GM12873 (cell line): ENCODE measurements at regions not wholly inside any gene's neighbourhood (a gene's known extent, or its start where the extent isn't known, plus 50 kb on each side); places are given as distances from the start of the nearest gene placed in this dataset.

Experiments
- TF ChIP-seq, protein P1 (sequence below): IDR thresholded peaks from 2 replicates; pipeline ENCODE4 v1.5.1; 2012; ENCODE audit warnings: low read depth, mild to moderate bottlenecking, moderate library complexity, low read length, control low read depth; ENCODE audit not compliant: insufficient read depth; ENCODE audit errors: missing control alignments

DNA sequence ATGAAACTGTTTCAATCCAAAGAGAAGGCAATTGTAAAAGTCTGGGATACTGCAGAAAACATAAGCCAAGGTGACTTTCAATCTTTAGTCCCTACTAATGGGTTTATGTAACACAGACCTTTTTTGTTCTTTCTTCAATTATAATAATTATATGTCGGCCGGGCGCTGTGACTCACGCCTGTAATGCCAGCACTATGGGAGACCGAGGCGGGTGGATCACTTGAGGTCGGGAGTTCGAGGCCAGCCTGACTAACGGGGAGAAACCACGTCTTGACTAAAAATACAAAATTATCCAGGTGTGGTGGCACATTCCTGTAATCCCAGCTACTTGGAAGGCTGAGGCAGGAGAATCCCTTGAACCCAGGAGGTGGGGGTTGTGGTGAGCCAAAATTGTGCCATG is 489.8 kb upstream of the CTSO start:
- TF ChIP-seq, protein P1, sequence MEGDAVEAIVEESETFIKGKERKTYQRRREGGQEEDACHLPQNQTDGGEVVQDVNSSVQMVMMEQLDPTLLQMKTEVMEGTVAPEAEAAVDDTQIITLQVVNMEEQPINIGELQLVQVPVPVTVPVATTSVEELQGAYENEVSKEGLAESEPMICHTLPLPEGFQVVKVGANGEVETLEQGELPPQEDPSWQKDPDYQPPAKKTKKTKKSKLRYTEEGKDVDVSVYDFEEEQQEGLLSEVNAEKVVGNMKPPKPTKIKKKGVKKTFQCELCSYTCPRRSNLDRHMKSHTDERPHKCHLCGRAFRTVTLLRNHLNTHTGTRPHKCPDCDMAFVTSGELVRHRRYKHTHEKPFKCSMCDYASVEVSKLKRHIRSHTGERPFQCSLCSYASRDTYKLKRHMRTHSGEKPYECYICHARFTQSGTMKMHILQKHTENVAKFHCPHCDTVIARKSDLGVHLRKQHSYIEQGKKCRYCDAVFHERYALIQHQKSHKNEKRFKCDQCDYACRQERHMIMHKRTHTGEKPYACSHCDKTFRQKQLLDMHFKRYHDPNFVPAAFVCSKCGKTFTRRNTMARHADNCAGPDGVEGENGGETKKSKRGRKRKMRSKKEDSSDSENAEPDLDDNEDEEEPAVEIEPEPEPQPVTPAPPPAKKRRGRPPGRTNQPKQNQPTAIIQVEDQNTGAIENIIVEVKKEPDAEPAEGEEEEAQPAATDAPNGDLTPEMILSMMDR = no peak

DNA sequence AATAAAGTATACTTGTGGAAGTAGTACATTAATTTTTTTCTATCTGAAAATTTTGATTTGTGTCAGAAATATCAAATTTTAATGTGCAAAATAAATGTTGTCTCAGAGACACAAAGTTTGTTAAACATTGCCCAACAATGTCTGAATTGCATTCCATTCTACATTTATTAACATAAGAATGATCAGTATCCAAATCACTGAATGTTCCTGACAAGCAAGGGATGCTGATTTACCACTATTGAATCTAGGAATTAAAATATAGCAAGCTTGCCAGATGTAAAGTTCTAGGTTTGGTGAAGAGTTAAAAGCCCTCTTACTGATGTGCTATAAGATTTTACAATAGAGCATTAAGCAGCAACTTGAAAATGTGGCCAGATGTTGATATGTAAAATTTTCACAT is 489.2 kb upstream of the CTSO start:
- TF ChIP-seq, protein P1 = no peak

GRCh38 chr4:156439576-156440200 is 486.0 kb upstream of the CTSO start:
- TF ChIP-seq, protein P1 = no peak

- TF ChIP-seq, protein P1 = no peak
These were observed 484.0 kb upstream of the CTSO start for GRCh38 chr4:156437666-156438065.

DNA sequence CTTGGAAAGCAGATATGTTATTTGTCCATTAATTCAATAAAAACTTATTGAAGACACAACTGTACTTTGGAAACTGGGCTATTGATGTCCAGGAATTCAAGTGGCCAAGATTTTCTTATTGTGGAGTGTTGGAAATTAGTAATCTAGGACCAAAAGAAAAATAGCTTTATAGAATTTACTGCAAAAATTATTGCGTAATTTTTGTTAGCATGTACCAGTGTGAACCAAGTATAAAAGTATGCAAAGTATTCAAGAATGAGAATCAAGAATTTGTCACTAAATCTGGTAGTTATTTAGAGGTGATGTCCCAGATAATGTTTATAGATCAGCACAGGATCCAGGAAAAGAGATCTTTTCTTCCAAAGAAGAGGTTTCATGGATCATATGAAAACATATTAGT is 468.9 kb upstream of the CTSO start:
- TF ChIP-seq, protein P1 = no peak

DNA sequence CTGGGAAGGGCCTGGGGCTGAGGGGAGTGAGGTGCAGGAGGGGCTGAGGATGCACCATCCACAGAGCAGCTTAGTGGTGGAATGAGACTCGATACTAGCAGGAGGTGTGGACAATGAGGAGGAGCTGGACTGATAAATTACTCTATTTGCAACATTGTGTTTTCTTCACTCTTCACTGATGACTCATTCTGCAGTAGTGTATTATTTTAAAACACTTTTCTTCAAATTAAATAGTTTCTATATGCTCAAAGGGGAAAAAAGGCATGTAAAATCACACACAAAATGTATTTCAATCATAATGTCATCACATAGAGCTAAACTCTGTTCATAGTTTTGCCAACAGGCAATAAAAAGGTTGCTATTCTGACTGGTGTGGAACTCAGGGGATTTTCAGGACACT is 467.0 kb upstream of the CTSO start:
- TF ChIP-seq, protein P1 = no peak

GRCh38 chr4:156419080-156419685 is 465.5 kb upstream of the CTSO start:
- TF ChIP-seq, protein P1 = no peak
